ENCODE measurements at regions not wholly inside any gene's neighbourhood (a gene's known extent, or its start where the extent isn't known, plus 50 kb on each side); places are given as distances from the start of the nearest gene placed in this dataset.

DNA sequence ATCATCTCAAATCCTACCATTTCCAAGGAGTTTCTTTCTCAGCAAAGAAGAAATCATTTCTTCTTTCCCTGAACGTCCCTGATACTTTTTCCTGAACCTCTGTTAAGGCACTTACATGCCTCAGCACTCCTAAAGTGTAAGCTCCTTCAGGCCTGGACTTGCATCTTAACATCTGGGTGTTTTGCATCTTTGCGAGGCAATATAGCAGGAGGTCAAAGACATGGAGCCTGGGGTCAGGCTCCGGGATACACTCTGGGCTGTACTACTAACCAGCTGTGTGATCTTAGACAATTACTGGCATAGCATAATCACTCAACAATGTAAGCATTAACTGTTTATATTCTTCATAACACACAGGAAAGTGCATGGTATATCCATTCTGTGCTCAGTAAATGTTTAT lies 275.5 kb upstream of the BOD1L1 start:
- Histone ChIP-seq H3K4me1 (replicated peaks; ENCODE audit: insufficient read depth) (peaks cover 18% of the 10 kb centered on the region), H3K27me3 (ENCODE audit: insufficient read depth, low read depth) (no peaks in the 10 kb centered on the region), H3K4me3 (no peak overlapping the region), H3K9me2 (ENCODE audit: insufficient read depth) (no peaks in the 10 kb centered on the region), H3K4me2 (no peak overlapping the region), H3F3A (ENCODE audit: insufficient read depth, low read depth) (peaks cover 16% of the 10 kb centered on the region), H3K27ac (no peak overlapping the region), H3K9me3 (ENCODE audit: insufficient read depth, low read depth) (peaks cover 3% of the 10 kb centered on the region; the same call in 1 of the 2 replicates), H2AFZ (no peak overlapping the region), H4K20me1 (ENCODE audit: insufficient read depth) (no peaks in the 10 kb centered on the region), H3K36me3 (ENCODE audit: low read depth) (no peaks in the 10 kb centered on the region), H3K79me2 (ENCODE audit: low read depth) (no peaks in the 10 kb centered on the region)
- no peak for DNase-seq
- ChIA-PET POLR2A (ENCODE audit: unreplicated experiment) (no interaction called here), CTCF (no interaction called here)
- intact Hi-C loops (cut with micrococcal nuclease; ENCODE audit: unreplicated experiment) = loop anchor here (10.0 kb wide), 1 partner anchor 352 kb away; no protein-coding TSS in a partner anchor
- no TSS peak for BruUV-seq (replicated peaks)
- no peak for TF ChIP-seq EZH2 (IDR thresholded peaks at IDR 0.05; ENCODE audit: low read depth)
- TF ChIP-seq, protein P1, sequence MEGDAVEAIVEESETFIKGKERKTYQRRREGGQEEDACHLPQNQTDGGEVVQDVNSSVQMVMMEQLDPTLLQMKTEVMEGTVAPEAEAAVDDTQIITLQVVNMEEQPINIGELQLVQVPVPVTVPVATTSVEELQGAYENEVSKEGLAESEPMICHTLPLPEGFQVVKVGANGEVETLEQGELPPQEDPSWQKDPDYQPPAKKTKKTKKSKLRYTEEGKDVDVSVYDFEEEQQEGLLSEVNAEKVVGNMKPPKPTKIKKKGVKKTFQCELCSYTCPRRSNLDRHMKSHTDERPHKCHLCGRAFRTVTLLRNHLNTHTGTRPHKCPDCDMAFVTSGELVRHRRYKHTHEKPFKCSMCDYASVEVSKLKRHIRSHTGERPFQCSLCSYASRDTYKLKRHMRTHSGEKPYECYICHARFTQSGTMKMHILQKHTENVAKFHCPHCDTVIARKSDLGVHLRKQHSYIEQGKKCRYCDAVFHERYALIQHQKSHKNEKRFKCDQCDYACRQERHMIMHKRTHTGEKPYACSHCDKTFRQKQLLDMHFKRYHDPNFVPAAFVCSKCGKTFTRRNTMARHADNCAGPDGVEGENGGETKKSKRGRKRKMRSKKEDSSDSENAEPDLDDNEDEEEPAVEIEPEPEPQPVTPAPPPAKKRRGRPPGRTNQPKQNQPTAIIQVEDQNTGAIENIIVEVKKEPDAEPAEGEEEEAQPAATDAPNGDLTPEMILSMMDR (conservative IDR thresholded peaks at IDR 0.05) = no peak

DNA sequence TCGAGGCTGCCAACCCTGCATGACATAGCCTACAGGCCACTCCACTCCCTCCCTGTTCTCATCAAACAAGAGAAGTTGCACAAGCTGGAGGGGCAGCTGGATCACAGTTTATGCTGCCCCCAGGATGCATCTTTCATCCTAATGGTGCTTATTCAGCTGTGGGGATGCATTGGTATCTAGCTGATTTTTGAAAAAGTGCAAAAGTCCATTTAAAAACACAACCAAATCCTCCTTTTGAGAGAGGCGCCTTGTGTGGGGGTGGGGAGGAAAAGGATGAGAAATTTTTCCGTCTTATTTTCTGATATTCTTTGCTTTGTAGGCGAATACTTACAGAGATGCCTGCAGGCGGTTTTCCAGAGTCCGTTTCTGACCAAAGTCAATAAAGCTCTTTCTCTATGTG lies 276.4 kb upstream of the BOD1L1 start:
- CTCF ChIA-PET = no interaction called here

DNA sequence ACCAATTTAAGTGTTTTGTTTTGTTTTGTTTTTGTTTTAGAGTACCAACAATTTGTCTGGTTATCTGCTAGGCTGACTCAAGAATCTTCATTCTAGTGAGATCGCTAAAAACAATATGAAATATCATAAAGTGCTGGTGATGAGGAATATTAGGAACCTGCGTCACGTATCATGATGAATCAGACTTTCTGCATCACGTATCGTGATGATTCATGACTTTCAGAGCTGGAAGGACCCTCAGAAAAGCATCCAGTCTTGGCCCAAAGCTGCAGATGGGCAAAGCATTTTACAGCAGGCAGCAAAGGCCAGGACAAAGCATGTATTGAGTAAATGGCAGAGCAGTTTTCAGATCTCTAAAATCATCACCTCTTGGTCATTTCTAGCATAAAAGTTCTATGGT lies 278.0 kb upstream of the BOD1L1 start:
- POLR2A ChIA-PET (ENCODE audit: unreplicated experiment) = no interaction called here
- intact Hi-C loops (cut with micrococcal nuclease; ENCODE audit: unreplicated experiment) = loop anchor here (5.0 to 10.0 kb wide), 2 partner anchors 349 to 822 kb away; no protein-coding TSS in a partner anchor
- no peaks in the 10 kb centered on the region for H4K20me1 ChIP-seq (ENCODE audit: insufficient read depth)

More for the DNA sequence above, 276.4 kb upstream of the BOD1L1 start:
- H3K4me2 ChIP-seq = no peak overlapping the region
- H3K9me2 ChIP-seq (ENCODE audit: insufficient read depth) = no peaks in the 10 kb centered on the region
- intact Hi-C loops (cut with micrococcal nuclease; ENCODE audit: unreplicated experiment) = loop anchor here (10.0 kb wide), 1 partner anchor 351 kb away; no protein-coding TSS in a partner anchor
- peaks cover 3% of the 10 kb centered on the region; the same call in 1 of the 2 replicates for H3K9me3 ChIP-seq (ENCODE audit: insufficient read depth, low read depth)
- TF ChIP-seq, protein P1 (conservative IDR thresholded peaks at IDR 0.05) = no peak
- no peak for TF ChIP-seq EZH2 (IDR thresholded peaks at IDR 0.05; ENCODE audit: low read depth)
- no peaks in the 10 kb centered on the region for H3K79me2 ChIP-seq (ENCODE audit: low read depth)
- H2AFZ ChIP-seq = no peak overlapping the region
- no peak overlapping the region for H3K4me3 ChIP-seq
- POLR2A ChIA-PET (ENCODE audit: unreplicated experiment) = interaction anchor here (0.8 kb wide), 1 partner anchor 37 kb away, joined by 8 read pairs; no protein-coding TSS in a partner anchor
- H4K20me1 ChIP-seq (ENCODE audit: insufficient read depth) = no peaks in the 10 kb centered on the region
- H3K36me3 ChIP-seq (ENCODE audit: low read depth) = no peaks in the 10 kb centered on the region
- BruUV-seq (replicated peaks) = no TSS peak
- peaks cover 19% of the 10 kb centered on the region for H3F3A ChIP-seq (ENCODE audit: insufficient read depth, low read depth)
- no peak overlapping the region for H3K27ac ChIP-seq
- H3K27me3 ChIP-seq (ENCODE audit: insufficient read depth, low read depth) = no peaks in the 10 kb centered on the region
- H3K4me1 ChIP-seq (replicated peaks; ENCODE audit: insufficient read depth) = peaks cover 25% of the 10 kb centered on the region
- DNase-seq = no peak

More for the DNA sequence above, 278.0 kb upstream of the BOD1L1 start:
- H3K79me2 ChIP-seq (ENCODE audit: low read depth) = no peaks in the 10 kb centered on the region
- H3K27ac ChIP-seq = 0 out of 2 replicates have a peak overlapping the region, but pooled peaks have one; percentile 94
- no peaks in the 10 kb centered on the region for H3K9me2 ChIP-seq (ENCODE audit: insufficient read depth)
- no peak for DNase-seq
- H3K9me3 ChIP-seq (ENCODE audit: insufficient read depth, low read depth) = peaks cover 3% of the 10 kb centered on the region; the same call in 1 of the 2 replicates
- no peaks in the 10 kb centered on the region for H3K27me3 ChIP-seq (ENCODE audit: insufficient read depth, low read depth)
- H3K4me2 ChIP-seq = no peak overlapping the region
- H3K36me3 ChIP-seq (ENCODE audit: low read depth) = no peaks in the 10 kb centered on the region
- no peak overlapping the region for H3K4me3 ChIP-seq
- H3F3A ChIP-seq (ENCODE audit: insufficient read depth, low read depth) = peaks cover 19% of the 10 kb centered on the region
- H3K4me1 ChIP-seq (replicated peaks; ENCODE audit: insufficient read depth) = peaks cover 25% of the 10 kb centered on the region
- no TSS peak for BruUV-seq (replicated peaks)
- TF ChIP-seq EZH2 (IDR thresholded peaks at IDR 0.05; ENCODE audit: low read depth) = no peak
- TF ChIP-seq, protein P1 (conservative IDR thresholded peaks at IDR 0.05) = no peak
- H2AFZ ChIP-seq = no peak overlapping the region
- CTCF ChIA-PET = no interaction called here
